Activated CD4-positive, alpha-beta T cell treated with anti-CD3 and anti-CD28 coated beads, Interleukin-2, amount 50 U/mL, for 24 hours (primary cell): ENCODE measurements at regions not wholly inside any gene's neighbourhood (a gene's known extent, or its start where the extent isn't known, plus 50 kb on each side); places are given as distances from the start of the nearest gene placed in this dataset.

Experiments used
- DNase-seq, 2 donors: peaks; one replicate each; pipeline ENCODE4 v3.0.0-alpha.2; 2020; ENCODE audit warnings: low read depth in 1 of 2, low spot score in 1 of 2

DNA sequence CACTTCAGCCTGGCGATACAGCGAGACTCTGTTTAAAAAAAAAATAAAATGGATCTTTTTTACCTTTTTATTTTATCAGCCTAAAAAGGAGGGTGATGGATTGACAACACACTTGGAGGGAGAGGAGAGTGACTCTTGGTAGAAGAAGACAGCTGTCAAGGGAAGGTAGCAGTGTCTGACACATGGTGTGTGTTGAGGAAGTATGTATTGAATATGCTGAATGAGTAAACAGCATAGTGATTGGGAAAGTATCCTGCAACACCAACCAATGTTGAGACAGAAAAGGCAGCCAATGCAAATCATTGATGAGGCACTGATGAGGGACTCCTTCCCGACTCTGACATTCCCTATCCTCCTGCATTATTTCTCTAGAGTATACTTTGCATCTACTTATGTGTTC lies 306.4 kb downstream of the LPIN1 start:
- no peak for DNase-seq

DNA sequence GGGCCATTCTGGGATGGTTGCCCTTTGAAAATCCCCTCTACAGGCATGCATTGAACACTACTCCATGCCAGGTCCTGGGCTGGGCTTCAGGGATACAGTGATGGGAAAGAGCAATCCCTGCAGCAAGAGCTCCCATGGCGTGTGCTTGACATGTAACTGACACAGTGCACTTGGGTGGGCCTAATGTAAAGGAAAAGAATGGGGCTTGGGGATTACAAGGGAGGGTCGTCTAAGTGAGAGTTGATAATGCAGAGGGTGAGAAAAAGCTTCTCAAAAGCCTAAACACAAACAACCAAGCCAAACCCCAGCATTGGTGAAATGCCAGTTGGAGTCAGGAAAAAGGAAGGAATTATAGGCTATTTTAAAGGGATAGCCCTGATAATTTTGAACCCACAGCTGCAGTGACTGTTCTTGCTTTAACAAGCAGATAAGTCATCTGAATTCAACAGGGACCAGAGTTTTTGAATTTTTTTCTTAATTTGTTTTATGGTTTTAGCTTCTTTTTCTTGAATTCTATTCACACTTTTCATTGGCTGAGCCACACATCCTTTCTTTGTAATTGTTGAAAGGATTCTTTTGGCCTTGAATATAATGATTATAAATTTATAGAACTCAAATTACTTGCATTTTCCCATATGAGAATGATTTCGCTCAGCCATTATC lies 308.7 kb downstream of the LPIN1 start:
- no peak for DNase-seq

DNA sequence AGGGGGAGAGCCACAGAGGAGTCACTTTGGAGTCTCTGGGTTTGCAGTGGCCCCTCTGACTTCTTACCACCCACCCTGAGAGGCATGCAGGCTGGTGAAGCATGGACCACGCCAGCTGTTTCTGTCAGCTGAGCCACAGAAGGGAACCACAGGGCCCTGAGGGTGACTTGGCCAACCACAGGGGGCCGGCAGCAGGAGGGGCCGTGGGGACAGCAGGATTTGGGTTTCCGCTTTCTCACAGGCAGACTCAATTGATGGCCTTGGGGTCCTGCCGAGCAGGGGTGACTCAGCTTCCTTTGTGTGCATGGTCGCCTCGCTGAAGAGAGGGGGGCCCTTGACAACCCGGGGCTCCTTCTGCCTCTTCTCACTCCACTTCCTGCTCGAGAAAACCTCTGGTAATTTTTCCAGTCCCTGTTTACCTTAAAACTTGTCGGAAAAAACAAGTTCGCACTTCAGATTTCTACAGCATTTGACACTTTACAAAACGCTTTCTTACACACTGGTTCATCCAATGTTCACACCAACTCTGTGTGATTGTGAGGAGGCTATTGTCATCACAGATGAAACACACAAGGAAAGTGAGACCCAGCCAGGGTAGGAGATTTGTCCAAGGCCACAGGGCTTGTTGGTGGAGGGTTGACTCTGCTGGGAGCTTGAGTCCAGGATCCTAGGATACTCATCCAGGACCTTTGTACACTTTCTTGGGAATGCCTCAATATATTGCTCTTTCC lies 311.2 kb downstream of the LPIN1 start:
- no peak for DNase-seq

DNA sequence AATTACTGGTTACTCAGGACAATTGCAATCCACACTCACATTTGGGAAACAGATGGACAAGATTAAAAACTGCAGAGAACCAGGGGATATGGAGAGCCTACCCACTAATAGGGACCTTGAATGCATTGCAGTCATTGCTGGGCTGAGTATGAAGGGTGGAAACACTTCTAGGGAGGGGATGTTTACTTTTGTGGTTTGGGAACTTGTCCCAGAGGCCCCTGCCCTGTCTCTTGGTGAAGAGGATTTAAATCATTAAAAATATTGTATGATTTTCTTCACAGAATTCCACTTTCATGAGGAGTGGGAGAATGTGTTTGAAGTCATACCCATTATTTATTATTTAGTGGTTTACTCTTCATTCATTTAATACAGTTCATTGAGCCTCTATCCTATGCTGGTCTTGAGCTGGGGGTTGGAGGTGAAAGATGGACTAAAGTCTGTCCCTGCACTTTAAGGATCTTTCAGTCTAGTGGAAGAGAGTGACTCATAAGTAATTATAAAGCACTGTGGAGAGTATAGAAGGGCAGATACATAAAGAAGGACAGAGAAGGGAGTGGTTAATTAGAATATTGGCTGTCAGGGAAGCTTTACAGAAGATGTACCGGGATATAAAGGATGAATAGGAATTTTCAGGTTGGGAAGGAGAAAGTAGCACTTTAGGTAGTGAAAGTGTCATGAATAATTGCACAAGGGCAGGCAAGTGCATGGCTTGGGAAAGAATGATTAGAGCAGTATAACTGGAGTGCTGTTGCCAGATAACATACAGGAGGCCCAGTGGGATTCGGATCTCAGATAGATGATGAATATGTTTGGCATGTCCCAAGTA lies 313.4 kb downstream of the LPIN1 start:
- DNase-seq, result no peak

DNA sequence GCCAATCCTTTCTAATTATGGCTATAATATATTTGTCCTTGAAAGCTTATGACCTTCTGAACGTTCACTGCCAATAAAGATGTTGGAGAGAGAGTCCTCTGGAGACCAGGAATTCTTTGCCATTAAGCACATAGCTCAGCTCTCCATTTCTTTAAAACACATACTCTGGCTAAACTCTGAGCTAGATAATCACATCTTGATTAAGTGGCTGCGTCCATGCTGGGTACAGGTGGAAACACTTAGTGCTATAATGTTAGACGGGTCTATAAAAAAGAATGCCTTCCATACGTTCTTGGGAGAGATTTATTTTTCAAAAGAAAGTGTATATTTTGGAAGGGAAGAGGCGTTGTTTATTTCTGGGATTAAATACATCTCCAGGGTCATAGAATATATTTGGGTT lies 314.5 kb downstream of the LPIN1 start:
- DNase-seq, result no peak

DNA sequence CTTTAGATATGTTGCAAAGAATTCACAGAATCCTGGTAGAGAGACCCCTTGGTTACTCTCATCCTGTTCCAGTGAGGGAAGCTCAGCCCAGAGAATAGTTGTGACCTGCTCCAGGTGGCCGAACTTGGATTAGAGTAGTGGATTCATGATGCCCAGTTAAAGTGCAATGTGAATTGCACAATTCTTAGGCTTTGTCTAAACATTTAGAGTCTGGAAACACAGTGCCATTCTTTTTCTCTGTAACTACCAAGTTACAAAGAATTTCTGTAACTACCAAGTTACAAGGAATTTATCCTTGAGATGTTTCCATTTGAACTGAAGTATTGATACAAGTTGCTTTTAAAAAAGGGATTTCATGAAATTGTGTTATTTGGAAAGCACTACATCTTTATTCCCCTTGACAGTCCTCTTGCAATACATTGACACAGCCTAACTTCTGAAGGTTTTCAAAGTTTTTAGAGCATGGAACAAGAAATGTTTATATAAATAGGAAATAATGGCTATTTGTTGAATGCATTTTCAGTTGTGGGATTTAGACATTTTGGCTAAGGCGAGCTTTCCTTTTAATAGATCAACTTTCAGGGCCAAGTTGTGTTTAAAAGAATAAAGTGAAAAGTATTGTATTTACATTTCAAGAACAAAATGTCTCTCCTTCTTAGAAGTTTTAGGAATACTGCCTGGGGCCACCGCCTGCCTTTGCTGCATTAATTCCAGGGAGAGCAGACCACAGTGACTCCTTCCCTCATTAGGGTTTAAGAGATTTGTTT lies 315.0 kb downstream of the LPIN1 start:
- DNase-seq, result no peak

DNA sequence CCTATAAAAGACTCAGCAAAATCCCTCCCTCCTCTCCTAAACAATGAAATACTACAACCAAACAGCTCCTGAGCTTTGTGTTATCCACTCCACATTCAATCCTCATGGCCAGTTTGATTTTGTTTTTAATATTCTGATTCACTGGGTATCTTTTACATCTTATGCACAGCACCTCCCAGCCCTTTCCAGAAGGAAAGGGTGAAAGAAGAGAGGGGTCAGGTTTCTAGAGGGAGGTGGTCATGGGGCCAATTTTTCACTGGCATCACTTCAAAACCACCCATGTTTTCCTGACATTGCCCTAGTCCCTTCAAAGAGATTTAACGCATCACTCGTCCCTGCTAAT lies 315.6 kb downstream of the LPIN1 start:
- no peak for DNase-seq

DNA sequence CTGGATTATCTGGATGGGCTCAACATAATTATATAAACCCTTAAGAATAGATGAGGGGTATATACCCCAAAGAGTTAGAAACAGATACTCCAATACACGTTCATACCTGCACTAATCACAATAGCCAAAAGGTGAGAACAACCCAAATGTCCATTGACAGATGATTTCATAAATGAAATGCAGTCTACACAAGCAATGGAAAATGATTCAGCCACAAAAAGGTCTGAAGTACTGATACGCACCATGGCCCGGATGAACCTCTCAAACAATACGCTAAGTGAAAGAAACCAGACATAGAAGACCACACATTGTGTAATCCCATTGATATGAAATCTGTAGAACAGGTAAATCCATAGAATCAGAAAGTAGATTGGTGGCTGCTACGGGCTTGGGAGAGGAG lies 316.8 kb downstream of the LPIN1 start:
- no peak for DNase-seq

DNA sequence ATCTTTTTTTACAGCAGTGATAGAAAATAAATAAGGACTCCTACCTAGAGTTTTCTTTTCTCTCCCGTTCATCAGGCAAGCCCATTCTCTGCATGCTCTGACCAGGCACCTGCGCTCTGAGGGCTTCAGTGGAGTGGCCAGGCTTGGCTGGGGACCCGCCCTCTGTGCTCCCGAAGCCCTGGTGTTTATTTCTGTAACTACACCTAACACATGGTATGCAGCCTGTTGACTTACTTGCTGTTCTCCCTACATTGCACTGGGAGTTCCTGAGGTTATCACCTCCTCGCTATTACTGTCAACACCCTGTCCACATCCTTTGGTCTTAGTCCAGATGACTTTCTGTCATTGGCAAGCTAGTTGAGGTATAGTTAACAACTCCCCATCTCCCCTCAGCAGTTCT lies 317.7 kb downstream of the LPIN1 start:
- DNase-seq, result no peak

DNA sequence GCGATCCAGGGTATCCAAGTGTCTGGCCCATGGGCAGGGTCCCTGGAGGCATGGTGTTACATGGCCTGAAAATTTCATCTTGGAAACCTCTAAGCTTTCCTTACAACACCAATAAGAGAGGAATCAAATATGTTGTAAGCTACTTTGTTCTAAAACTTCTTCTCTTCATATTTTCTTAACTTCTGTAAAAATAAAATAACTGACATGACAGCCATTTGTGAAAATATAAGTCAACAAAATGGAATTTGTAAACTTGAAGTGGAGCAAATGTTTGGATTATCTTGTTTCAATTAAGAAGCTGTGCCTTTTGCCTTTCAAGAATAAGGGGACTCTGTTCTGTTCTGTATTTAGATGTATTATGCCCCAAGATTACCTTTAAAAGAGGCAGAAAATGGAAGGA lies 319.7 kb downstream of the LPIN1 start:
- no peak for DNase-seq

DNA sequence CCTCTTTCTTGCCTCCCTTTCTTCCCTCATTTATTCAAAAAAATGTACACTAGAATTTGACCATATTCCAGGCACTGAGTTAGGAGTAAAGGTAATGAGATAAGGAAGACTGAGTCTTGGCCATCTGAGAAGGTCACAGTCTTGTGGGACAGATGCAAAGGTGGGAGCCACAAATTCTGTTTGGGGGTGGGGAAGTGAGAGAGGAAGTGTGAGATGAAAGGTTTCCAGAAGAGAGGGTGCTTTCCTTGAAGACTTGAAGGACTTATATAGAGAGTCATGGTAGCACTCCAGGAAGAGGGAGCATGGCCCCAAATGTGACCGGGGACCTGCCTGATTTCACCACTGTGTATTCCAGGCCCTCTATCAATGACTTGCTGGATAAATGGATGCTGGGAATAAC lies 320.6 kb downstream of the LPIN1 start:
- no peak for DNase-seq

DNA sequence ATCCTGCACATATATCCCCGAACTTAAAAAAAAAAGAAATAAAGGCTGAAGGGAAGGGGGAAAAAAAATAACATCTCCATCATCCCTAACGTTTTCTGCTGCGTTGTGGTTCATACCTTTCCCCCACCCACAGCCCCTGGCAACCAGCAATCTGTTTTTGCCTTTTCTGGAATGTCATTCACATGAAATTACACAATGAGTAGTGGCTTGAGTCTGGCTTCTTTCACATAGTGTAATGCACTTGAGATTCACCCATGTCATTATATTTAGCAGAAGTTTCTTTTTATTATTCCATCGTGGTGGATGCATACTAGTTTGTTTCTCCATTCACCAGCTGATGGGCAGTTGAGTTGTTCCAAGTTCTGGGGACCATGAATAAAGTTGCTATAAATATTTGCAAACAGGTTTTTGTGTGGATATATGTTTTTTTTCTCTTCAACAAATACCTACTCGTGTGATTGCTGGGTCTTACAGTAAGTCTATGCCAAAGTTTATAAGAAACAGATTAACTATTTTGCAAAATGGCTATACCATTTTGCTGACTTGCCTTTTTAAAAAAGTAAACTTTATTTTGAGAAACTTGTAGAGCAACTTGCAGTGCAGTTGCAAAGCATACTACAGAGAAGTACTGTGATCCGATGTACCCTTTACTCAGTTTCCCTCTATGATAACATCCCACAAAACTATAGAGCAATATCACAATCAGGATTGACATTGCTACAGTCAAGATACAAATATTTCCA lies 322.5 kb downstream of the LPIN1 start:
- DNase-seq, result no peak

DNA sequence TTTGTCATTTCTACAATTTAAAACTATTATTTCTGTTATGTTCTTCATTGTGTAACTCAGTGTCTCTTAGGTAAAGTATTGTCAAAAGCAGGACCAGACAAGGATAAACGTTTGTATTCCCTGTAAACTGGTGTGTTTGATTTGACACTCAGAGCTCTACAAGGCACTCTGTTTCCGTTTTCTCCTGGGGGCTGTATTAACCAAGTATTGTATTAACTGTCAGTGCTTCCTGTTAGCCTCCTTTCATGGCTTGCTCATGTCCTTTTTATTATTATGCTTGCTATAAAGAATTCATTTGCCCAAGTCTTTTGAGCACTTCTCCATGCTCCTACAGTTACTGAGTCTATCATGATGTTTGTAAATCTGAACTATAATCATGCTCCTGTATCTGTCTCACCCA lies 323.7 kb downstream of the LPIN1 start:
- no peak for DNase-seq

DNA sequence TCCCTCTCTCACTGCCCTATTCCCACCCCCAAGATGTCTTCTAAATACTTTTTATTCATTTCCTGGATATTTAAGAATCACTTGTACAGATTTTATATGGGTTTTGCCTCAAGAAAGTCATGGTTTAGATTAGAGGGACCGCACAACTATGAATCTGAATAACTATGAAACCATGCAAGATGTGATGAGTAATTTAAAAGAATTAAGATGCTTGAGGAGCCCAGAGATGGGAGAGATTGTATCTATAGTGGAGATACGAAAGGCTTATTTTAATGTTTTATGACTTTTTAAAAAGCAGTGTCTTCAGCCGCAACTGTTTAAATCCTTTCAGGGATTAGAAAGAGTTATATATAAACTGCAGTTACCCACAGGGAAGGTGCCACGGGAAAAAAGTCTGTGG lies 324.1 kb downstream of the LPIN1 start:
- no peak for DNase-seq

DNA sequence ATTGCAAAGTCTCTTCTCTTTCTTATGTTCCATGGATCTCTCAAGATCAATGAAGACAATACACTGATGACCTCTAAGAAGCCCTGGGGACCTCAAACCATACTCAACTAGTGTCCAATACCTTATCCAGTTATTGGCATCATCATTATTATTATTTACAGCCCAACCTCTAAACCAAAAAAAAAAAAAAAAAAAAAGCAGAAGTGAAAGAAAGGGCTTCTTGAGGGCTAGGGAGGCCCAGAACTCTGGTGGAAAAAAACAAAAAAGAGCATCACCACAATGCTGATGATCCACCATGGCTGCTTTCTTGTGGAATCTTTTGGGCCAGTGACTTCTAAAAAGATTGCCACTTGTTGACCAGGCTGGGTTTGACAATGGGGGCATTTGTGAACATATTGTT lies 324.9 kb downstream of the LPIN1 start:
- no peak for DNase-seq

DNA sequence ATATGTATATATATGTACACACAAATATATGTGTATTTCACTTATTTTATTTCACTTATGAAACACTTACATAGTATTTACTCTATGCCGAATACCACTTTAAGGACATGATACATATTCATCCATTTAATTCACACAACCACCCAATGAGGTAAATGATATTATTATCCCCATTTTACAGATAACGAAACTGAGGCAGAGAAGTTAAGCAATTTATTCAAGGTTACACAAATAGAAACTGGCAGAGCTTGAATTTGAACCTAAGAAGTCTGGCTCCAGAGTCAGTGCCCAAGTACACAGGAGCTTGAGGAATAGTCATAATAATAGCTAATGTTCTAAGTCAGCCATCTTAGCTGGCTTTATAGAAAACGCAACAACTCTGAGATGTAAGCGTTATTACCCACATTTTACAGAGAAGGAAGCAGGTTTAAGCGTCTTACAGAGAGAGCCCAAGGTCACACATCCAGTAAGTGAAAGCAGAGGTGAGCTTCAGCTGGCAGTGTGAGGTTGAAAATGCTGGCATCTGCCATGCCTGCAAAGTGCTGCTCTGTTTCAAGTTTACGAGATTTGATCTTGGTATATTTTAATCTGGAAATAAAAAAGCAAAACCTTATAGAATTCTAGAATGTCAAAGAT lies 326.9 kb downstream of the LPIN1 start:
- no peak for DNase-seq

DNA sequence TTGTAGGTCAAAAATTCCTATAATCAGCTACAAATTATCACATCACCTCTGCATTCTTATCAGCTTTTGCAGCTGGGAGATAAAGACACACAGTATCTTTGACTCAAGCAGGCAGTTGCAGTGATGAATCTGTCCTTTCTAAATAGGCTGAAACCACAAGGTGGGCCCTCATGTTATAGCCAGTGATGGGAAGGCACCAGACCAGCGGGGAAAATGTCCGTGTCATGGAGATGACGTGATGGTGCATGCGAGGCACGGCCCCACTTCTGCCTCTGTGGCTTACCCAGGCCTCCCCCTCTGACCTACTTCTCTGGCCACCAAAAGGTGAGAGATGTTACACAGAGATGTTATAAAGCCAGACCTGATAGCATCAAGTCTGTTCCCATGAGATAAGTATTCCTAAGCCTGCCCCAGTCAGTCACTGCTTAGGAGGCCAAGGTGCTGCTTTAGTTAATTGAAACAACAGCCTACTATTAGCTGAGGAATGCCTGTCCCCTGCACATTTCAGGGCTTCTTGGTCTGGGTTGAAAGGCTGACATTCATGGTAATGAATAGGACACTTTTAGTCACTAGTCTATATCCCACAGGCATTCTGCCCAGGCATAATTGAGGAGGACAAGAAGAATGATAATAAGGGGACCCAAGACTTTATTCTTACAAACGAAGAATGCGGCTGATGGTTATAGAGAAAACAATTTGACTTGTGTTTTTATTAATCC lies 327.9 kb downstream of the LPIN1 start:
- DNase-seq, result no peak

DNA sequence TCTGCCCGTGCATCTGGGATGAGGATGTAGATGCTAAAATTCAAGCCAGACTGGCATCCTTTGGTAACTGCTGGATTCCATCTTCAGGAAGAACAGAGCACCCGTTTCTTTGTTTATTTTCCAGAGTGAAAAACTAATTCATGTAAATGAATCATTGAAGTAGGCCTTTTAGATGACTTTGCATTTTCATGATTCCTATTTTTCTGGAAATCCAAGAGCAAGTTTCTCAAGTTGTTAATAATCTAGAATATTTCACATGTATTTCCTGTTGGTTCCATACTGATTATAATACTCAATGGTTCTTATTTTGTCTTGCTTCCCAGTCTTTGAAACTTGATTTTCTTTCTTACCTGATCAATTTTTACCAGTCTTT lies 328.4 kb downstream of the LPIN1 start:
- DNase-seq, result no peak

DNA sequence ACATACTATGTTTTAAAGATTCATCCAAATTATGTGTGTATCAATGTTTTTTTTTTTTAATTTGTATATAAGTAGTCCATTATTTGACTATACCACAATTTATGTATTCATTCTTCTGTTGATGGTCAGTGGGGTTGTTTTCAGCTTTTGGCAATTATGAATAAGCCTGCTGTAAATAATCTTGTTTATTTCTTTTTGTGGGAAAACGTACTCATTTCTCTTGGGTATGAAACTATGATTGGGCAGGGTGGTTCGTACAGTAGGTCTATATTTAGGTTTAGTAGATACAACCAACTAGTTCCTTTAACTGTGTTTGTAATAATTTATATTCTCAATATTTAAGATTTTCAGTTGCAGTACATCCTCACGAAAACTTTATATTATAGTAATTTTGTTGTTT lies 329.2 kb downstream of the LPIN1 start:
- no peak for DNase-seq

DNA sequence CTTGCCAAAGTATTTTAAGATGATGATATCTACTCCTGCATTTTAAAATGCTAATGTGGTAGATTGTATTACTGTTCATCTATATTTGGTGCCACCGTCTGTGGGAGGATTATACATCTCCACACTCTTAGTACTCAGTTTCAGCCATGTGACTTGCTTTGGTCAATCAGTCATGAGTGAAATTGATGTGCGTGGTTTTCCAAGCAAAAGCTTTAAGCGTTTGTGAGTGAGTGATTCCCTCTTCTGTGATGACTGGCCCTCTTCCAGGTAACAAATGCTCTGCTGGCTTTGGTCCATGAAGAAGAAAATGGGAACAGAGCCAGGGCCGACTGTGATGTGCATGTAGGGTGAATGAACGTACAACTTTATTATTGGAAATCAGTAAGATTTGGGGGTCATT lies 330.4 kb downstream of the LPIN1 start:
- DNase-seq, result no peak
